Mucosa of stomach (tissue), 1 donor: ENCODE measurements at regions not wholly inside any gene's neighbourhood (a gene's known extent, or its start where the extent isn't known, plus 50 kb on each side); places are given as distances from the start of the nearest gene placed in this dataset.
"Not testable (repeated sequence)": the region's sequence is repeated elsewhere in the genome, so short reads cannot be mapped to it uniquely, and the experiment has no call there.

ENCODE experiments used
- H3K27me3 ChIP-seq: one replicate; pipeline ENCODE4 v1.7.0; 2013; ENCODE audit warnings: mild to moderate bottlenecking, low read length; ENCODE audit not compliant: control insufficient read depth, insufficient read depth
- H3K36me3 ChIP-seq: one replicate; pipeline ENCODE4 v1.7.0; 2013; ENCODE audit warnings: low read length; ENCODE audit not compliant: control insufficient read depth, insufficient read depth
- H3K4me1 ChIP-seq: one replicate; pipeline ENCODE4 v1.7.0; 2013; ENCODE audit warnings: mild to moderate bottlenecking, low read length; ENCODE audit not compliant: control insufficient read depth, insufficient read depth
- H3K4me3 ChIP-seq: one replicate; pipeline ENCODE4 v1.7.0; 2013; ENCODE audit warnings: low read length
- H3K9ac ChIP-seq: one replicate; pipeline ENCODE4 v1.7.0; 2013; ENCODE audit warnings: mild to moderate bottlenecking, low read length, moderate library complexity
- H3K9me3 ChIP-seq: one replicate; pipeline ENCODE4 v1.7.0; 2013; ENCODE audit warnings: mild to moderate bottlenecking, low read length, moderate library complexity; ENCODE audit not compliant: control insufficient read depth
- donor health status: Pancreatic carcinoma.

GRCh38 chr13:44686531-44686934 lies 110.4 kb upstream of the TSC22D1 start:
- Histone ChIP-seq H3K4me3 (no peak overlapping the region), H3K9ac (no peak overlapping the region), H3K4me1 (no peaks in the 10 kb centered on the region), H3K36me3 (no peaks in the 10 kb centered on the region), H3K27me3 (no peaks in the 10 kb centered on the region), H3K9me3 (no peaks in the 10 kb centered on the region)

- H3K9me3 ChIP-seq, result no peaks in the 10 kb centered on the region
- no peak overlapping the region for H3K4me3 ChIP-seq
- no peaks in the 10 kb centered on the region for H3K4me1 ChIP-seq
- no peaks in the 10 kb centered on the region for H3K27me3 ChIP-seq
- H3K9ac ChIP-seq, result no peak overlapping the region
- no peaks in the 10 kb centered on the region for H3K36me3 ChIP-seq
Measured at GRCh38 chr13:44685641-44686040, 109.5 kb upstream of the TSC22D1 start.

- not testable (repeated sequence) for H3K4me3 ChIP-seq, H3K9ac ChIP-seq, H3K27me3 ChIP-seq, H3K36me3 ChIP-seq, H3K9me3 ChIP-seq, H3K4me1 ChIP-seq
Measured at GRCh38 chr13:44682416-44682815, 106.3 kb upstream of the TSC22D1 start.

DNA sequence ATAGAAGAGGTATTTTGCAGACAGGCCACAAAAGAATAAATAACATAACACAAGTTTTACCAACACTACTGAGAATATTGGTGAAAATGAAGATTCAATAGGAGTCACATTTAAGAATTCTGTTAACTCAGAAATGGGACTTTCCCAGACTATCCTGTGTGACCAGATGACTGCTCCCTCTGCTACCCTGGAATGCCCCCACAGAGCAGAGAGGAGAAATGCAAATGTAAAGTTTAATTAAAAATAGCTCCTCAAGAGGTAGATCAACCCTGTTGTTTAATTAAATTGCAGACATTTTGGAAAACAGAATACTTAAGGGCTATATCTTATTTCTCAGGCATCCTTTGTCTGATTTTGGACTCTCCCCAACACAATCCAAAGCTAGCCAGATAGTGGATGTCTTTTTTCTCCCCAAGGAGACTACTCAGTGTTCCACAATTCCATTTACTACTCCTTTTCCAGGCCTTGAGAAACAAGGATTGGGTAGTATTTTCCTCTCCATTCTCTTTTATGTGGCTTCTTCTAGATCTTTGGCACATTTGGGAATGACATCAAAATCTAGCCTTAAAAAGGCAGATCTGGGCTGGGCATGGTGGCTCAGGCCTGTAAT lies 104.7 kb upstream of the TSC22D1 start:
- H3K4me1 ChIP-seq, result no peaks in the 10 kb centered on the region
- no peaks in the 10 kb centered on the region for H3K27me3 ChIP-seq
- H3K9me3 ChIP-seq, result no peaks in the 10 kb centered on the region
- no peak overlapping the region for H3K9ac ChIP-seq
- no peaks in the 10 kb centered on the region for H3K36me3 ChIP-seq
- H3K4me3 ChIP-seq, result no peak overlapping the region

DNA sequence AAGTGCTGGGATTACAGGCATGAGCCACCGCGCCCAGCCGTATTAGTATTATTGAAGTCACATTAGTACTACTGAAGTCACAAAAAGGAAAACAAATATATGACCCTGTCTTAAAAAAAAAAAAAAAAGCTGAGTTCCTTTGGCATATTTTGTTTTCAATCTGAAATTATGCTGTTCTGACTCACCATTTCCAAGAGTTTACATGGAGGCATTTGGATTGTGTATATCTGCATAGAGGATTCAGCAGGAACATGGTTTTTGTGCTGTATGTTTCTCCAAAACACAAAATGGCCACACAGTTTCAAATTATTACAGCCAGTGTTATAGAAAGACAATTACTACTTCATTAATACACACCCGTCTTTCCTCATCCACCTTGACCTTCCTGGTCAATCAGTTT lies 103.5 kb upstream of the TSC22D1 start:
- Histone ChIP-seq H3K27me3 (no peaks in the 10 kb centered on the region), H3K36me3 (no peaks in the 10 kb centered on the region), H3K4me3 (no peak overlapping the region), H3K9ac (no peak overlapping the region), H3K4me1 (no peaks in the 10 kb centered on the region), H3K9me3 (no peaks in the 10 kb centered on the region)

- no peak overlapping the region for H3K9ac ChIP-seq
- no peaks in the 10 kb centered on the region for H3K4me1 ChIP-seq
- H3K27me3 ChIP-seq, result no peaks in the 10 kb centered on the region
- no peaks in the 10 kb centered on the region for H3K36me3 ChIP-seq
- H3K4me3 ChIP-seq, result no peak overlapping the region
- H3K9me3 ChIP-seq, result no peaks in the 10 kb centered on the region
Measured at GRCh38 chr13:44678197-44678596, 102.1 kb upstream of the TSC22D1 start.

- no peaks in the 10 kb centered on the region for H3K9me3 ChIP-seq
- H3K36me3 ChIP-seq, result no peaks in the 10 kb centered on the region
- H3K4me1 ChIP-seq, result no peaks in the 10 kb centered on the region
- H3K4me3 ChIP-seq, result no peak overlapping the region
- no peak overlapping the region for H3K9ac ChIP-seq
- no peaks in the 10 kb centered on the region for H3K27me3 ChIP-seq
Measured at GRCh38 chr13:44676534-44676933, 100.4 kb upstream of the TSC22D1 start.

DNA sequence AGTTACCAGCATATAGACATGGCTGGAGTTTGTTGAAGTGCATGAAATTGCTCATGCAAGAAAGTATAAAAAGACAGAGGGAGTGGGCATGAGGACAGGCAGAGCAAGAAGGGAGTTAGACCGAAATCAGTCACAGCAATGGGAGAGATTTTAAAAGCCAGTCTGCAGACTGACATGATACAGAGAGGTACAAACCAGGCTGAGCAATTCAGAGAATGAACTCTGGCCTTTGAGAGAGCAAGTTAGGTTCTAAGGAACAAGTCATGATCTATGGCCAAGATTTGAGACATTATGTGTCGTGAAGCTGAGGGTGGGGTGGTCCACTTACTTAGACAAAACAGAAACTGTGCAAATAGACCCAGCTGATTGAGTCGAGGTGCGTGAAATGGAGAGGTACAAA lies 93.4 kb upstream of the TSC22D1 start:
- no peak overlapping the region for H3K4me3 ChIP-seq
- H3K36me3 ChIP-seq, result no peaks in the 10 kb centered on the region
- no peaks in the 10 kb centered on the region for H3K4me1 ChIP-seq
- H3K9ac ChIP-seq, result no peak overlapping the region
- H3K27me3 ChIP-seq, result no peaks in the 10 kb centered on the region
- no peaks in the 10 kb centered on the region for H3K9me3 ChIP-seq

GRCh38 chr13:44668688-44669087 lies 92.6 kb upstream of the TSC22D1 start:
- Histone ChIP-seq H3K4me1 (no peaks in the 10 kb centered on the region), H3K27me3 (no peaks in the 10 kb centered on the region), H3K4me3 (no peak overlapping the region), H3K9ac (no peak overlapping the region), H3K36me3 (no peaks in the 10 kb centered on the region), H3K9me3 (no peaks in the 10 kb centered on the region)

DNA sequence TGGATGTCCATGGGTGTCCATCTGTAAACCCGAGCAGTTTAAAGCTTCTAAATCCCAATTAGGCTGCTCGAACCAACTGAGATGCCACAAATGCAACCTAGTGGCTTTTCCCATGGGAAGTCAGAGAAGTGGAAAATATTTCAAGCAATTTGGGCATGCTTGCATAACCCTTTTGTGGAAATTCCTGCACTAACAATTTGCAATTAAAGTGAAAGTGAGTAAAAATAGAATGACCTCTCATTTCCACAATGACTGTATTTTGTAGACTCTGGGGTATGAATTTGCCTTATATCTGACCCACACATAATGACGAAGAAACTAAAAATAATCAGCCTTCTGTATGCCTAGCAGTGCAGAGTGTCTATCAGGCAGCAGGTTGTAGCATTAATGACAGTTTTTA lies 91.8 kb upstream of the TSC22D1 start:
- H3K36me3 ChIP-seq, result no peaks in the 10 kb centered on the region
- H3K9ac ChIP-seq, result no peak overlapping the region
- no peaks in the 10 kb centered on the region for H3K9me3 ChIP-seq
- H3K4me3 ChIP-seq, result no peak overlapping the region
- H3K4me1 ChIP-seq, result no peaks in the 10 kb centered on the region
- no peaks in the 10 kb centered on the region for H3K27me3 ChIP-seq

GRCh38 chr13:44666538-44666937 lies 90.4 kb upstream of the TSC22D1 start:
- not testable (repeated sequence) for H3K27me3 ChIP-seq, H3K4me1 ChIP-seq, H3K9me3 ChIP-seq, H3K9ac ChIP-seq, H3K4me3 ChIP-seq, H3K36me3 ChIP-seq

GRCh38 chr13:44664308-44664707 lies 88.2 kb upstream of the TSC22D1 start:
- Histone ChIP-seq H3K27me3 (no peaks in the 10 kb centered on the region), H3K9ac (no peak overlapping the region), H3K36me3 (no peaks in the 10 kb centered on the region), H3K9me3 (no peaks in the 10 kb centered on the region), H3K4me3 (no peak overlapping the region), H3K4me1 (no peaks in the 10 kb centered on the region)

DNA sequence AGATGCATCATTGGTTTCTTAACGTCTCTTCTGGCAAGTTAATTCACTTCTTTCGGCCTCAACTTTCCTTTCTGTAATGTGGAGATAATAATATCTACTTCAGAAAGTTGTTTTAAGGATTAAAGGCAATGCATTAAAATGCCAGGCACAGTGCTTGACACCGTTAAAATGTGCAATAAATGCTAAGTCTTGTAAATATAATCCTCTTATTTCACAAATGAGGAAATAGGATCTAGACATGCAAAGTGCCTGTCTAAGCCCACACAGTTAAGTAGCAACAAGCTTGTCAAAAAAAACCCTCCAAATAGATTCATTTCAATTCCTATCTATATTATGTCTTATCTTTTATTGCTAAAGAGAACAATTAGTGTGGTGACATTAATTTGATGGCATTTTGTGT lies 86.4 kb upstream of the TSC22D1 start:
- no peak overlapping the region for H3K4me3 ChIP-seq
- no peak overlapping the region for H3K9ac ChIP-seq
- no peaks in the 10 kb centered on the region for H3K9me3 ChIP-seq
- H3K27me3 ChIP-seq, result no peaks in the 10 kb centered on the region
- no peaks in the 10 kb centered on the region for H3K36me3 ChIP-seq
- H3K4me1 ChIP-seq, result no peaks in the 10 kb centered on the region
